ENCODE measurements at regions not wholly inside any gene's neighbourhood (a gene's known extent, or its start where the extent isn't known, plus 50 kb on each side); places are given as distances from the start of the nearest gene placed in this dataset.

- TF ChIP-seq CTCF (conservative IDR thresholded peaks at IDR 0.05; ENCODE audit: low read length) = no peak
- TF ChIP-seq EZH2phosphoT487 (IDR thresholded peaks at IDR 0.05; ENCODE audit: borderline replicate concordance) = no peak
These were observed 521.7 kb upstream of the MCTP2 start for GRCh38 chr15:93709708-93710107.

All from Loucy (cell line).